ENCODE measurements at regions not wholly inside any gene's neighbourhood (a gene's known extent, or its start where the extent isn't known, plus 50 kb on each side); places are given as distances from the start of the nearest gene placed in this dataset.

- peak; percentile 57 for DNase-seq
Measured at GRCh38 chr6:26197933-26198721, 110.9 kb downstream of the HFE start.

- DNase-seq, result no peak
Measured at GRCh38 chr6:26198722-26199056, 111.5 kb downstream of the HFE start.

- peak; percentile 96 for DNase-seq
Measured at GRCh38 chr6:26199057-26199772, 112.0 kb downstream of the HFE start.

- DNase-seq, result peak; percentile 70
Measured at GRCh38 chr6:26199773-26200764, 112.8 kb downstream of the HFE start.

DNA sequence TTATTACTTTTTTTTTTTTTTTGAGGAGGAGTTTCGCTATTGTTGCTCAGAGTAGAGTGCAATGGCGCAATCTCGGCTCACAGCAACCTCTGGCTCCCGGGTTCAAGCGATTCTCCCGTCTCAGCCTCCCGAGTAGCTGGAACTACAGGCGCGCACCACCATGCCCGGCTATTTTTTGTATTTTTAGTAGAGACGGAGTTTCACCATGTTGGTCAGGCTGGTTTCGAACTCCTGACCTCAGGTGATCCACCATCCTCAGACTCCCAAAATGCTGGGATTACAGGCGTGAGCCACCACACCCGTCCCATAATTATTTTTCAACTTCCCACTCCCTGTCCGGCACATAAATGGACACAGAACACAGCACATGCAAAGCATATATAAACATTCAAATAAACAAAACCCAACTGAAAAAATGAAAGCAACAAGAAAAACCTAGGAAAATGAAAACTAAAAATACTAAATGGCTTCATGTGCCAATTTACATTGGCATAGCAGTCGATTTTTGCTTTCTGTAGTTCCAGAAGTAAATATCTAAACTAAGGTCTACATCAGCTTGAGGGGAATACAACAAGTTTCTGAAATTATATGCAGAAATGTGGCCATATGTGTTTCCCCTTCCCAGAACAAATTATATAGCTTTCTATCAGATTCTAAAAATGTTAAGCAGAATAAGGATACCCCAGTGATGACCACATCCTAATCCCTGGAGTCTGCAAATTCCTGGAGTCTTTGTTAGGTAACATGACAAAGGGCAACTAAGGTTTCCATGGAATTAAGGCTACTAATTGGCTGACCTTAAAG is 113.9 kb downstream of the HFE start:
- no peak for DNase-seq

GRCh38 chr6:26202201-26202611 is 115.0 kb downstream of the HFE start:
- no peak for DNase-seq

GRCh38 chr6:26202811-26203583 is 115.8 kb downstream of the HFE start:
- no peak for DNase-seq

GRCh38 chr6:26204332-26205160 is 117.3 kb downstream of the HFE start:
- peak; percentile 99 for DNase-seq

DNA sequence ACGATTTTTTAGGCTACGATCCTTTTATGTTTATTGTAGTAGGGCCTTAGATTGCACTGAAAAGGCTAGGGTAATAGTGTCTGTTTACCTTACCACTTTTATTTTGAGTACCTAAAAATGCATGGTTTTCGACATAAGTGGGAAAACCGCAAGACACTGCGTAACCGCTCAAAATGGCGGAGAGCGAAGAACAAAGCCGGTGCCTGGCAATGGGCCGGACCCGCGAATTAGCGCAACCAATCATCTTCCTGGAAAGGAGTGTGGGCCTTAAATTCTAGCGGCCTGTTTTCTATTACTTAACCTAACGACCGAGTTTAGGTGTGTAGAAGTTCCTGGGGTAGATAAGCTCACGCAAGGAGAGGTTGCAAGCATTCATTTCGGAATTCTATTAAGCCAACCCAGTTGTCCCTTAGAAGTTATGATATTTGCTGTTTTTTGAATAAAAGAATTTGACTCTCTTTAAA is 118.0 kb downstream of the HFE start:
- peak; percentile 93 for DNase-seq

- peak; percentile 90 for DNase-seq
Measured at GRCh38 chr6:26205625-26206574, 118.7 kb downstream of the HFE start.

- no peak for DNase-seq
Measured at GRCh38 chr6:26206868-26207801, 119.9 kb downstream of the HFE start.

DNA sequence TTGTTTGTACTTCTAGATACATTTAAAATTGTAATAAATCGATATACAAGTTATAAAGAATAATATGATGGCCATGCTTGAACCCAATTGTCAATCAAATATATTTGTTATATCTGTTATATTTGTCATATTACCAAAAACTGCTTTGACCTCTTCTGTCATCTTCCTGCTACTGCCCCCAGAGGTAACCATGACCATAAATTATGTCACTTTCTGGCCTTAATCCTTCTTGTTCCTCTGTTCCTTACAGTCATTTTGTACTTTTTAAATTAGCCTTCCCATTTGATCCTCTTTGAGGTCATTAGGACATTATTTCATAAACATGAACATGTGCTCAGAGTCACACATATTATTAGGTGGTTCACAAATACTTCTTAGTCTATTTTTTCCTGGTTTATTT is 124.7 kb downstream of the HFE start:
- DNase-seq, result no peak

- no peak for DNase-seq
Measured at GRCh38 chr6:26213334-26214075, 126.3 kb downstream of the HFE start.

DNA sequence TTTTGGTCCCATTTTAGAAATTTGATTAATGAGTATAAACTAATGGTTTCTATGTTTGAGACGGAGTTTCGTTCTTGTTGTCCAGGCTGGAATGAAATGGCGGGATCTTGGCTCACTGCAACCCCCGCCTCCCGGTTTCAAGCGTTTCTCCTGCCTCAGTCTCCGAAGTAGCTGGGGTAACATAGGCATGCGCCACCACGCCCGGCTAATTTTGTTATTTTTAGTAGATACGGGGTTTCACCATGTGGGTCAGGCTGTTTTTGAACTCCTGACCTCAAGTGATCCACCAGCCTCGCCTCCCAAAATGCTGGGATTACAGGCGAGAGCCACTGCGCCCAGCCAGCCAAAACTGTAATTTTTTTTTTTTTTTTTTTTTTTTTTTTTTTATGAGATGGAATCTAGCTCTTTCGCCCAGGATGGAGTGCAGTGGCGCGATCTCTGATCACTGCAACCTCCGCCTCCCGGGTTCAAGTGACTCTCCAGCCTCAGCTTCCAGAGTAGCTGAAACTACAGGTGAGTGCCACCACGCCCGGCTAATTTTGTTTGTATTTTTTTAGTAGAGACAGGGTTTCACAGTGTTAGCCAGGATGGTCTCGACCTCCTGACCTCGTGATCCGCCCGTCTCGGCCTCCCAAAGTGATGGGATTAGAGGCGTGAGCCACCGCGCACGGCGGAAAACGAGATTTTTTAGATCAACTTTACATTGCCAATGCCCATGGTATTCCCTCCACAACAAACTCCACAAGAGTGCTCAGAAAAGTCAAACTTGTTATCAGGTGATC is 127.8 kb downstream of the HFE start:
- no peak for DNase-seq

DNA sequence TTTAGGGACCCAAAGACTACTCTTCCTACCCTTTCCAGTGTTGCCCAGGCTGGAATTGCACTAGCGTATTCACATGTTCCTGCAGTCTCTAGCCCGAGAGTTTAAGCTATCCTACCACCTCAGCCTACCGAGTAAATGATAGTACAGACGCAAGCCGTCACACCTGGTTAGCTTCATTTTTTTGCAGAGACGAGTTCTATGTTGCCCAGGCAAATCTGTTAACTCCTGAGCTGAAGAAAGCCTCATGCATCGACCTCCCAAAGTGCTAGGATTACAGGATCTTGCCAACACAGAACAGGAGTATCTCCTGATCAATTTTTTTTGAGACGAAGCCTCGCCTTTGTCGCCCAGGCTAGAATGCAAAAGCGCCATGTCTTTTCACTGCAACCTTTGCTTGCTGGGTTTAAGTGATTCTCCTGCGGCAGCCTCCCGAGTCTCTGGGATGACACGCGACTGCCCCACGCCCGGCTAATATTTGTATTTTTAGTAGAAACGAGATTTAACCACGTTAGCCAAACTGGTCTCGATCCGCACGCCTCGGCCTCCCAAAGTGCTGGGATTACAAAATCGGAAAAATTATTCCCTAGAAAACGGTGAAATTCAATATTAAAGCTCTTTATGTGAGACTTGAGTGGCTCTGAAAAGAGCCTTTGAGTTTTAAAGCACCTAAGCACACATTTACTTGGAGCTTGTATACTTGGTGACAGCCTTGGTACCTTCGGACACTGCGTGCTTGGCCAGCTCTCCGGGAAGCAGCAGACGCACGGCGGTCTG is 128.5 kb downstream of the HFE start:
- DNase-seq, result peak; percentile 45
